NCI-H82 treated with DMSO at 0.1 percent for 48 hours (cell line): ENCODE measurements at regions not wholly inside any gene's neighbourhood (a gene's known extent, or its start where the extent isn't known, plus 50 kb on each side); places are given as distances from the start of the nearest gene placed in this dataset.

Source experiments
- DNase-seq: peaks from one replicate; lab custom pipeline; 2025; ENCODE audit not compliant: unreplicated experiment; lab: John Stamatoyannopoulos, UW

DNA sequence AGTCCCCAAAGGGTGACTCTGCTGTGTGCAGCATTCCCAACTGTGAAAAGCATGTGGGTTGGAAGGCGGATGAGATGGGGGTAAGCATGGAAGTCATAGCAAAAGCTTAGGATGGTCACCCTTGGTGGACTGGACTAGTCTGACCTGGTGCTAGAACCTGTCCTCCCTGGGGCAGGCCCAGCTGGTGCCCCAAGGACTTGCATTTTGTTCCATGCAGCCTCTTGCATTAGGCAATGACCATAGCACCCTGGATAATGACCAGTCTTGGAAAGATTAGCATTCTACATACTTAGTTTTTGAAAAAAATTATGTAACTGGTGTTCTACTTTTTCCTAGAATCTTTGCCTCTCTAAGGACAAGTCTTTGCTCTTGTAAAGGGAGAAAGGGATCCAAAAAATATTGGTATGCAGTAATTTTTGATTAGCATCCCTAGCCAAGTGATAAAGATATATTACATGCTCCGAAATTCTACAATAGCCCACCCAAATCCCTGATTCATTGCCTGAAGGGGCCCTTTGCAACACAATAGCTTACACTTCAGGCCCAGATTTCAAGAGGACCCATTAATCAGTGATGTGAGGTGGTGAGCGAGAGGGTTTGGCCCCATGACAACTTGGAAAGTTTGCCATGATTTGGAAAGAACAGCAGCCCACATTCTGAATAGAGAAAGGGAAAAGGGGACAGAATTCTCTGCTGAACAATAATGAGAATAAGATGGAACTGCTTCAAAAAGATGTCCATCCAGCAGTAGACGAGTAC, 93.3 kb upstream of the CD180 start:
- no peak for DNase-seq

DNA sequence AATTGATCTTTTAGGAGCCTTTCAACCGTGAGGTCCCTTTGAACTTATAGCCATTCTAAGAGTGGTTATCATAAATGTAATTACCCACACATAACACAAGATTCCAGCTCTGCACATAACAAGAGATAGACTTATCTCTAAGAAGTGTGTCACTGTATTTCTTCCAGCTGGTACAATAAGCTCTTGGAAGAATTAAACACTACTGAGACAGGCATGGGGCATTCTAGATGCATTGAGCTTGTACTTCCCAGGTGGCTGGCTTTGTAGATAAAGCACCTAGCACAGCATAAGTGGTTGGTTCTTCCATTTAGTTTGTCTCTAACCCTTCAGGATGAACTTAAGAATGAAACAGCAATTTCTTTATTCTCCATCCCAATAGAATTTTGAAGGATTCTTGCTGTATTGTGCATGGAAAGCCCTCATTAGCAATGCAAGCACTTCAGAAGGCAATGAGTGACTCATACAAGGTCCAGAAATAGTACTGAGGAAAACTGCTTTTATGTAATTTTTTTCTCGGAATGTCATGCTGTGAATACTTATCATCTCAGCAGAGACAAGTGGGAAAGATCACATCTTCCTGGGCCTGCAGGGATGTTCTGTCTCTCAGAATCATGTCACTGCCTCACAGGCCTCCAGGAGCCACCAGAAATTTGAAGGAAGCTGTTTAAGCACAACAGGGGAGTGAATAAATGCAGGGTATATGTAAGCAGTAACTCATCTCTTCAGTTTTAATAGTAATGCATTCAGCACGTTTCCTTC, 91.1 kb upstream of the CD180 start:
- no peak for DNase-seq

DNA sequence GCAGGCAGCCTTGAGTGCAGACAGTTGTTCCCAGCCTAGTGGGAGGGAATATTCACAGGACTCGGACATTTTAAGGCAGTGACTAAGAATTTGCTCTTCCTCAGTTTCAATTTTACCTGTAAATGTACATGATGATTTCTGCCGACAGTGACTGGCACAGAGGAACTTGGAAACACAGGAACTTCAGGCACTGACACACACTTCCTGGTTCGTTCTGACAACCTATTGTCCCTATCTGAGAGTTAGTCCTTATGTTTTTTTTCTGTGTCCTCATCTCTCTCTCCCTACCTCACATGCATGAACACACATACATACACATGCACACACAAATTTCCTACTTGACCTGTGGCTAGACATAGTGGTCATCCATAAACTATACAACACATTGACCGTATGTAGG, 89.4 kb upstream of the CD180 start:
- no peak for DNase-seq

DNA sequence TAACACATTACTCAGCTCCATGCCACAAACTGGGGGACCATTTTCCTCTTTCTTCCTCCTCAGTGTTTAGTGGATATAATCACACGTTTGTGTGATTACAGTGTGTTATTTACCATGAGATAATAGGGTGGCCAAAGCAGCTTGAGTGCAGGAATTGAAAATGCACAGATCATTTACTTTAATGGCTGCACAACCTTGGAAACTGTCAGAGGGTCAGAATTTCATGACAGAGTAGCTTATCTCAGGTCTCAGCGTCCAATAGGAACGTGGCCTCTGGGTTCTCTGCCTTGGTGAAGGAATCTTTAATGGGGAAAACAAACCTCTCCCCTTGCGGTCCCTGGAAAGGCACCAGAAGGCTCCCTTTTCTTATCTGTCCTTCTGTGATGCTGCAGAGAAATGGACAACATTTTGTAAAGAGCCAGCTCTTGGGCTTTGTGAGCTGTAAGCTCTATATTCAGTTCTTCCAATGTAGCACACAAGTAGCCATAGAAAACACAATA, 87.4 kb upstream of the CD180 start:
- DNase-seq, result no peak

DNA sequence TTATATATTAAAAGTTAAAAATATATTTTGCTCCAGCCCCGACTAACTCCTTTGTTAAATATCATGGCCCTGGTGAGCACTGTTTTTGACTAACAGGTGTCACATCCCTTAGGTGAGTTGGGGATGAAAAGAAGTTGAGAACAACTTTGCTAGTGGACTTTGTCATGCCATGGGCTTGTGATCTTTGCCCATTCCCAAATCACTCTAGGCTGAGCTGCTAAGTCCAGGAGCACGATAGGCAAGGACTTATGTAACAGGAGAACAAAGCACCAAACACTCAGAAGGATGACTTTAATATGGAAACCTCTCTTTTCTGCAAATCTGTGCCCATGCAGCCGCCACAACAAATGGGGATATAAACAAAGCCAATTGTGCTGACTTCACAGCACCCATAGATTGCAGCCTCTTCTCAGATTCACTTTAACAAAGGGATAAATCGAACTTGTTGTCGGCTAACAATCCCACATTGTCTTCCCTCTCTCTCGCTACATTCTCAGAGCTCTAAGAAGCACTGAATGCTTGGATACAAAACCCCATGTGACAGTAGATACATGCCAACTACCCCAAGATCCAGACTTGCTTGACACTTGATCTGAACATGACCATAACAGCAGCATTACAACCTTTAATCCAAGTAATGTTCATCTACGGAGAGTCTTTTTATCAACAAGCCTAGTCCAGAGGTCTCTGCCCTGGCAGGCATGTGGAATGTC, 86.8 kb upstream of the CD180 start:
- no peak for DNase-seq

DNA sequence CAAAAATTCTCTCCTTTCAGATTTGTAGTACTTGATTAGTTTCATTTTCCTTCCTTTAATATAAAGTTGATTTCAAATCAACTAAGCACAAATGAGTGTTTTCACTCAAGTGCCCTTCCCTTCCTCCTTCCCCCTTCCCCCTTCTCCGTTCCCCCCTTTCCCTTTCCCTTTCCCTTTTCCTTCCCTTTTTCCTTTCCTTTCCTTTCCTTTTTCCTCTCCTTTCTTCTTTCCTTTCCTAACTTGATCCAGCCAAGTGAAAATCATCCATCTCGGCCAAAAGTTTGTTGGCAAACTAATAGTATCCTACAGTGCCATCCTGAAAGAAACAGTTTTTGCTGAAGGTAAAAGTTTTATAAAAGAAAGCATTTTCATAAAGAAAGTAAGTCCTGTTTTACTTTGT, 85.3 kb upstream of the CD180 start:
- no peak for DNase-seq

DNA sequence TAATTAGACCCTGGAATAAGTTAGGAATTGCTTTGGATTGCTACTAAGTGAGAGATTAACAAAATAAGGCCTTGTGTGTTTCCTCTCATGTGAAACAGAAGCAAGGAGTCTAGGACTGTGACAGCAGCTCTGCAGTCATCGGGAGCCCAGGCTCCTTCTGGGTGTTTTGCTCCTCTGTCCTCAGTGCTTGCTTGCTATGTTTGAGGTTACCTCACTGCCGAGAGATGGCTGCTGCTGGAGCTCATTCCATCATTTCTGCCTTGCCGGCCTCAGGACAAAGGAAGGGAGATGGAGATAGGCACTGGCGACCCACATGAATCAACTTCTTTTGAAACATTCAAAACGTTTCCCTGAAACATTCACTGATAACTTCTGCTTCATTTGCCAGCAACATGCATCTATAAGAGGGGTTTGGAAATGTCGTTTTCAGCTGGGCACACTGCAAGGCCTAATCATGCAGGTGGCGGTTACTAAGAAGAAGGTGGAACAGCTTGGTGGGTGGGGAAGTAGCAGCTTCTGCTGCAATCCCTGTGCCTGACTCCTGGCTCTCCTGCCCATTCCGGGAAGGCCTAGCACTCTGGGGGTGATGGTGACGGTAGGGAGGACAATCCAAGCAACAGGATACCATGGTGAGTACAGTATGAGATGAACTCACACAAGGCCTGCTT, 77.2 kb upstream of the CD180 start:
- no peak for DNase-seq

DNA sequence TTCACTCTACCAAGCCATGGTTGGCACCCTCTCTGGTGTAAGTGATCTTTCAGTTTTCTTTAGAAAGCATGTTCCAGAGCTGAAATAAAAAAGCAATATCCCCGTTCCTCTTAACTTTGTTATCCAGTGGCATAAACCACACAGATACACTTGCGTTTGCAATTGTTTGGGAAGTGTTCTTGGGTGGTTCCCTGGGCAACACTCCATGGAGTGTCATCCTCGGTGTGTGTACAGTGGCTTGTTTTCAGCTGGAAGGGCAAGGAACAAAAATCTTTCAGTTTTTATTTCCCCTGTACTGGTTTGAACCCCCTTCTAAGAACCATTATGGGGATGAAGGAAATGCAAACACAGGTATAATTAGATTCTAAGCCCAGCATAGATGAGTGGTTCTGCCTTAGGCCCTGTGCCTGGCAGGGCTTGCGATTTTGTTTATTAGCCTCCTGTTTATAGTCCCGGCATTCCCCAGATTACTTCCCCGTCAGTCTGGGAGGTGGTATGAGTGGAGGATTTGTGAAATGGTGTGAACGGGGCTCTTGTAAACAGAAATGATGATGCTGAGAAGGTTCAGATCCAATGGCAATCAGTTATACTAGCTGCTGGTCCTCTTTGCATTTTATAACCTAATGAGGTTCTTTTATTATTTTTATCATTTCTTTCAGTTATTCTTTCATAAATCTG, 76.0 kb upstream of the CD180 start:
- no peak for DNase-seq

DNA sequence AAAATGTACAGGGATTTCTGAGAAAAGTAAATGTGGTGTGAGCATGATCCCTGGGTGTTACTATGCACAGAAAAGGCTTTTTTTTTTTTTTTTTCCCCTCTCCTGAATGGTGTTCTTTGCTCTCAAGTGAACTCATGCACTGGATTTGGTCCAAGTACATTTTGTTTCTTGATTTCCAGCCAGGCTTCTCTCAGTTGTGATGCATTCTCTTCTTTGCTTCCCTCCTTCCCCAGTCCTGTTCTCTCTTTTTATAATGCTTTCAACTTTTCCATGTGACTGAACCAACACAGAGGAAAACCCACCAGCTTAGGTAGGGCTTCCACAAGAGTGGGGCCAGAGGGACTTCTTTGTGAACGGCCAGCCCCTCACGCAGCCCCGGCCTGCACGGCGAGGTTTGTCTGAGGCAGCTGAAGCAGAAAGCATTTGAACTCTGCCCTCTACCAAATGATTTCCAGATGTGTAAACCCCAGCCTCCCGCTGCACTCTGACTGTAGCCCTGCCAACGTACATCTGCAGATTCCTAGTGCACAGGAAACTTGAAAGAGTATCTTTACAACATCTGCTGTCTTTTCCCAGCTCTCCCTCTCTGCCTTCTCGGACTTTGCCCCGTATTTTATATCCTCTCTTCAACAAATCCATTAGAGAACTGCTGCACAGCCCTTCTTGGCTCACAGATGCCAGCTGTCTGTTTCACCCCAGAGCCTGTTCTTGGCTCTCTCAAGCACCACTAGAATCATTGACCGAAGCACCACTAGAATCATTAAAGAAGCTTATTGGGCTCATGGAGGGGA, 71.8 kb upstream of the CD180 start:
- no peak for DNase-seq

DNA sequence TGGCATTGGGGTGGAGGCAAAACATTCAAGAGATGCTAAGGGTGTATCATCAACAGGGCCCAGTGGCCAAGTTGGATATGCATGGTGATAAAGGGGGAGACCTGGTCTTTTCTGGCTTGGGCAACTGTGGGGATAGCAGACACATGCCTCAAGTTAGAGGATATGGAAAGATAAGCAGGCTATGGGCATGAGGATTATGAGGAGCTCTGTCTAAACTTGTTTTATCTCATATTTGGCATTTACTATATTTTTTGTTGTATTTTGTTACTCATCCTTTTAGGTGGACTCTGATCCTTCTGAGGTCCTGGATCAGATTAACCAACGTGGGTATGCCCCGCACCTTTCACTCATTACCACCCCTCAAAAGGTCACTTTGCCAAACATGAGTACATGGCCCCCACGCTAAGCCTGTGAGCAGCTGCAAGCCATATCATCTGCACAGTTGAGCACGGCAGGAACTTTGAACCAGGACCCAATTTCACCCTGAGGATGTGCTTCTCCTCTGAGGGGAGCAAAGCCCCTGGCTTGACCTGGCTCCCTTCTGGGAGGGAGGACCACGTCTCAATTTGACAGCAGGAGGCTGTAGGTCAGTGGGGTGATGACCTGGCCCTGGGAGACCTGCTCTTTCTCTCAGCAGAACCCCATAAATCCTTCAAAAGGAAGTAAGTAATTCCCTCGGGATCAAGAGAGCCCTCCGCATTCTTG, 71.1 kb upstream of the CD180 start:
- no peak for DNase-seq

DNA sequence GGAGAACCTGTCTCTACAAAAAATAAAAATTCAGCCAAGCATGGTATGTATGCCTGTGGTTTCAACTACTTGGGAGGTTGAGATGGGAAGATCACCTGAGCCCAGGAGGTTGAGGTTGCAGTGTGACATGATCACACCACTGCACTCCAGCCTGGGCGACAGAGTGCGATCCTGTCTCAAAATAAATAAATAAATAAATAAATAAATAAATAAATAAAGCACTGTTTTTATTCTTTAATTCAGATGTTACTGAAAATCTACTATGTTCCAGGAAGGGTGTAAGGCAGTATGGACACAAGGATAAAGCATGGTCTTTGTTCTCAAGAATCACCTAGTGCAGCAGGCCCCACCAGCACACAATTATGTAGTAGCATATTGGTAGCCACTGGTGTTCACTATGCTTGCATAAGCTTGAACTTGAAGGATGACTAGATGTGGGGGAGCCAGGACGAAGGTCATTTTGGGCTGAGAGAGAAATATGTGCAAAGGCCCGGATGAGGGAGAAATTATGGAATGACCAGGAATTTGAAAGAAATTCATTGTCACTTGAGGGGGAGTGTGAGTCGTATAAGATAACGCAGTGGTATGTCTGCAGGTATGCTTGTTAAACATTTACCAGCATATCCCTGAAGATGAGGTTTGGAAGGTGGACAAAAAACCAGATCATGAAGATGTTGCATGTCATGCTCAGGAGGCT, 70.2 kb upstream of the CD180 start:
- DNase-seq, result no peak

DNA sequence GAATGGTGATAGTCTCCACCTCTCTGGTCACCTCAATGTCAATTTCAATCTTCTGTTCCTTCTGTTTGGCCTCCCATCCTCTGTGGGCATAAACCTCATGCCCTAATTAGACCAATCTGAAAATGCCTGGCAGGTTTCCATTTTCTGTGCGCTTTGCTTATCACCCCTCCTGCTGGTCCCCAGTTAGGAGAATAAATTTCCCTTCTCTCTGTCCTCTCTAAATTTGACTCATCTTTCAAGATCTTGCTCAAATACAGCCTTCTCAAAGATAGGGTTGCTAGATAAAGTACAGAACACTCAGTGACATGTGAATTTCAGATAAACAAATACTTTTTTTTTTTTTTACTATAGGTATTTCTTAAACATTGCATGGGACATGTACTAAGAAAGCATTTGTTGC, 69.4 kb upstream of the CD180 start:
- no peak for DNase-seq

DNA sequence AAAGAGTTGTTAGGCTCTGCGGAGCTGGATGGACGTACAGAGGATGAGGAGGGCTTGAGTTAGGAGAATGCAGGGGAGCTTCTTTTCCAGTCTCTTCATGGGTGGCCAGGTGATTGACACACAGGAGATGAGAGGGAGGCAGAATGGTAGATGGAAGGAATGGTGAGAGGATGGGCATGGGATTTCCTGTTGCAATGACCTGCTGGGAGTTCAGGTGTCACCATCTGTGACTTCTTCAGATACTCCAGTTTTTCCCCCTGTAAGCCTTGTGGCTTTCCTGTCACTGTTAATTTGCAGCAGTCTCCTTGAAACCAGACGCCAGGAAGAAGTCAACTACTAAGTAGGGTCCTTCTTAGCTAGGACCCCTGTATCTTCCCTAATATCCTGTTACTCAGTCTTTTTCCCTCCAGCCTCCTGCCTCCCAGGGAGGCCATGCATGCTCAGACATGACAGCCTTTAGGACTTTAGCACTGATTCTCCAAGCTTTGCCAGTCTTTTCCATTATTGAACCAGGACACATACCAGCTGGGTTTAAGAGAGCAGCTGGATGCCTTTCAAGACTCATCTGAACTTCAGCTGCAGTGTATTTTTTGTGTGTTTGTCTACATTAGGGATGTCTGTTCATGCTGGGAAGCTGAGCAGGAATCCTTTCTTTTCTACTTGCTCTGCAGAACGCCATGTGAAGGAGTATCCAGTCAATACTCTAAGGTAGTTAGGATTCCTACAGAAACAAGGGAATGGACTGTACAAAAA, 67.2 kb upstream of the CD180 start:
- DNase-seq, result no peak

DNA sequence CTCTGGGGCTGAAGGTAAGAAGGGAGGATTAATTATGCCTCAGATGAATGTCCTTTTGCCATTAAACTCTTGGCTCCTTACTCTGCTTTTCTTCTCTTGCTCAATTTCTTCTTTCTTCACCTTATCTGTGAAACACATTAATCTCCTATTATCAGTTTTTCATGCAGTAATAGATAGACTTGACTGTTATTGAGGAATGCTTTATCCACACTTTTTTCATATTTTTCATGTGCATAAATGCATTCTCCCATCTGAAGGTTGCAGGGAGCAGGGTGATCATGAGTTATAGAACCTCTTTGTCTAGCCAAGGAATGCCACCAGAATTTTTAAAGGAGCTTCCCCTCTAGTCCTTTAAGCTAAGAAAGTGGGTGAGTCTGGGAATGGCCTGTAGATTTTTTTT, 66.4 kb upstream of the CD180 start:
- no peak for DNase-seq

DNA sequence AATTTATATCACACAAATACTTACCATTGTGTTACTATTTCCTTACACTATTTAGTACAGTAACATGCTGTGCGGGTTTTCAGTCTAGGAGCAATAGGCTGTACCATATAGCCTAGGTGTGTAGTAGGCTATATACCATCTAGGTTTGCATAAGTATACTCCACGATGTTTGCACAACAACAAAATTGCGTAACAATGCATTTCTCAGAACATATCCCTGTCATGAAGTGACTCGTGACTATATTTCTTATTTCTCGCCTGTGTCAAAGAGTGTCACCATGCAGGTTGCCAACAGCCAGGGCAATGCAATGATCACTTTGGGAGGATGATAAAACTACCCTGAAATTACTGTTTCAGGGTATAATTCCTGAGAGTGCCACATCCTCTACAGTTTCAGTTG, 65.6 kb upstream of the CD180 start:
- no peak for DNase-seq

DNA sequence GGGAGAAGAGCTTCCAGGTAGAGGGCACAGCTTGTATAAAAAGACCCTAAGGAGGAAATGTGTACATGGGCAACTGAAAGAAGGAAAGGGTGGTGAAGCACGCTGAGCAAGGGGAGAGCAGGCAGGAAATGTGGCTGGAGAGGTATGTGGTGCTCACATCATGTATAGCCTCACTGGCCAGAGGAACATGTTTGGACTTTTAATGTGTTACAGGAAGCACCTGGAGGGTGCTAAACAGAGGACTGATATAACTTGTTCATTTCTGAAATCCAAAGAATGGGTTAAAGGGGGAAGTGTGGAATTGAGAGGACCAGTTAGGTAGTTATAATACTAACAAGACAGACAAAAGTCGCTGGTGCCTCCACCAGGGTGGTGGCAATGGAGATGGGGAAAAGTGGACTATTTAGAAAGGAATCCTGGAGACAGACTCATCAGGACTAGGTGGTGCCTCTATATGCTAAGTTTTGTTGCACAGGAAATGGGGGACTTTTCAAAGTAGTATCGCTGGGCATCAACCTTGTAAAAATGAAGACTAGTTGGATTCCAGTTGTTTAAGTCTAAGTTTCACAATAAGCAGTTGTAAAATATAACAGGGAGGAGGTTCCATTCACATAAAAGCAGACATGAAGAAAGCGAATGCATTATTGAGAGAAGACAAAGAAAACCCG, 63.1 kb upstream of the CD180 start:
- no peak for DNase-seq

DNA sequence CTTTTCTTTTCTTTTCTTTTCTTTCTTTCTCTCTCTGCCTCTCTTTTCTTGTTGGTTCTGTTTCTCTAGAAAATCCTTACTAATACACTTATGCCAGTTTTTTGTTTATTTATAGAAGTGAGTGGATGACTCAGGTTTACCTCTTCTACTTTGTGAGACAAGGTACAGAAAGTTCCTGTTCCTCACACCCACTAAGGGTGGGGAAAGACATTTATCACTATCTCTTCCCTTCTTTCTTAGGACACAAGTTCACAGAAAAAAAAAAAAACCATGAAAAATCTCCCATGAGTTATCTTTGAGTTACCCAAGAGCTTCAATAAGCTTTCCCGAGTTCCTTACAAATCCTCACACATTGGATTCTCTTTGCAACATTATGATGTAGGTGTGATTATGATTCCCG, 60.9 kb upstream of the CD180 start:
- no peak for DNase-seq

DNA sequence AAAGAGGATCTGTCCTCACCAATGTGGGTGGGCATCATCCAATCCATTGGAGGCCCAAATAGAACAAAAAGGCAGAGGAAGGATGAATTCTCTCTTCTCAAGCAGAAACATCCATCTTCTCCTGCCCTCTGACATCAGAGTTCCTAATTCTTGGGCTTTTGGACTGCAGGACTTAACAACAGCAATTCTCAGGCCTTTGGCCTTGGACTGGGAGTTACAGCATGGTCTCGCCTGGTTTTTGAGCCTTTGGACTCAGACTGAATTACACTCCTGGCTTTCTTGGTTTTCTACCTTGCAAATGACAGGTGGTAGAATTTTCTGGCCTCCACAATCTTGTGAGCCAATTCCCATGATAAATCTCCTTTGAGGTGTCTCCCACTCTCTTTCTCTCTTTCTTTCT, 60.5 kb upstream of the CD180 start:
- DNase-seq, result no peak
